ENCODE measurements at regions not wholly inside any gene's neighbourhood (a gene's known extent, or its start where the extent isn't known, plus 50 kb on each side); places are given as distances from the start of the nearest gene placed in this dataset.
A peak's percentile ranks its signal among the peaks of the same experiment; 100 is the strongest.
"Not testable (repeated sequence)": the region's sequence is repeated elsewhere in the genome, so short reads cannot be mapped to it uniquely, and the experiment has no call there.

DNA sequence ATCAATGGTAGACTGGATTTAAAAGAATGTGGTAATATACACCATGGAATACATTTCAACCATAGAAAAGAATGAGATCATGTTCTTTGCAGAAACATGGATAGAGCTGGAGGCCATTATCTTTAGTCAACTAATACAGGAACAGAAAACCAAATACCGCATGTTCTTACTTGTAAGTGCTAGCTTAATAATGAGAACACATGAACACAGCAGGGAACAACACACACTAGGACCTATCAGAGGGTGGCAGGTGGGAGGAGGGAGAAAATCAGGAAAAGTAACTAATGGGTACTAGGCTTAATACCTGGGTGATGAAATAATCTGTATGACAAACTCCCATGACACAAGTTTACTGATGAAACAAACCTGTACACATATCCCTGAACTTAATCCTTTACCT, 1435.2 kb downstream of the REEP3 start:
- DNase-seq, result no peak

GRCh38 chr10:64959116-64959515, 1437.9 kb downstream of the REEP3 start:
- DNase-seq, result no peak

GRCh38 chr10:64959883-64960282, 1438.7 kb downstream of the REEP3 start:
- DNase-seq, result no peak

- no peak for DNase-seq
Observed at GRCh38 chr10:64973391-64973790, 1452.2 kb downstream of the REEP3 start.

GRCh38 chr10:64976150-64976549, 1454.9 kb downstream of the REEP3 start:
- no peak for DNase-seq

DNA sequence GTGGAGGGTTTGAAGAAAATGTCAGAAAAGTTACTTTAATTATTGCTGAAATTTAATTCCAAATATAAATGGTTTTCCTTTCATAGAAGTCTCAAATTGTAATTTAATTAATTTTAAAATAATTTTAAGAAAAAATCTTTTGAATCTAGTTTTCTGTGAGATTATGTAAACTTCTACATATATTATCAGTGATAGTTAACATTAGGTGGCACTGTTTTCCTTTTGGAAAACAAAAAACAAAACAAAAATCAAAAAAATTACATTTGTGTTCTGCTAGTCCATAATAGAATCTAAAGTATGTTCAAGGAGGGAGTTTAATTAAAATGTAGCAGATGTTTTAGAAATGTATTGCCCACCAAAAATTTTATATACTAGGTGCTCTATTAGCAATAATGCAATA, 1456.7 kb downstream of the REEP3 start:
- DNase-seq, result no peak

DNA sequence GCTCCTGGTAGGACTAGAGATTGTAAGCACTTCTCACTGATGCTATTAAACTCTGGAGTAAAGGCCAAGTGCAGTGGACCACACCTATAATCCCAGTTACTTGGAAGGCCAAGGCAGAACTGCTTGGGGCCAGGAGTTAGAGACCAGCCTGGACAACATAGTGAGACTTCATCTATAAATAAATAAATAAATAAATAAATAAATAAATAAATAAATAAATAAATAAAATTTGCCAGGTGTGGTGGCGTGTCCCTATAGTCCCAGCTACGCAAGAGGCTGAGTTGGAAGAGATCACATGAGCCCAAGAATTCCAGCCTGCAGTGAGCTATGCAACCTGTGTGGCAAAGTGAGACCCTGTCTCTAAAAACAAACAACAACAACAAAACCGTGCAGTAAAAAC, 1475.7 kb downstream of the REEP3 start:
- DNase-seq, result no peak

DNA sequence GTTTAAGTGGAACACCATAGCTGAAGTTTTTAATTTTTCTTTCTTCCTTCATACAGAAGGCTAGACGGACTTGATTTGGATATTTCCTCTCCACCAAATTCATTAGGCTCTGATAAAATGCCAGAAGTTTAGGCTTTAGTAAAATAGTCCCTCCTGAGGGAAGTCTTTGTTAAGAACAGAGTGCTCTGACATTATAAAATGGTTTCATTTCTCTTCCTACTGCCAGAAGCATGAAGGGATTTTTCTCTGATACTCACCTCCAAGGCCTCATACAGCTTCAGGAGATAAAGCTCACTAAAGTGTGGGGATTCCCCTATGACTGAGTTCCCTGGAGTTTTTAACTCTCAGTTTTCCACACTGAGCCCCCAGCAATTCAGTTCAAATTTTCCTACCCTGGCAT, 1489.6 kb downstream of the REEP3 start:
- DNase-seq, result no peak

- no peak for DNase-seq
Observed at GRCh38 chr10:65017523-65017922, 1496.3 kb downstream of the REEP3 start.

DNA sequence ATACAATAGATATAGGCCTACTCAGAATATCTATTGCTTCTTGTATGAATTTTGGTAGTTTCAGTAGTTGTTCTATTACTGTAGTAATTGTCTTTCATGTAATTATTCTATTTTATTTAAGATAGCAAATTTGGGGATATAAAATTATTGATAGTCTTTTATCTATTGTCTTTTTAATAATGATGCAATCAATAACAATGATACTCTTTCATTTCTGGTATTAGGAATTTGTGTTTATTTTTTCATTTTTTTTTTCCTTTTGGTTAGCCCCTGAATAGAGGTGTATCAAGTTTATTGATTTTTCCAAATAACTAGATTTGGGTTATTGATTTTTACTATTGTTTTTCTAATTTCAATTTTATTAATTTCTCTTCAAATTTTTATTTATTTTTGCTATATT, 1503.7 kb downstream of the REEP3 start:
- no peak for DNase-seq

DNA sequence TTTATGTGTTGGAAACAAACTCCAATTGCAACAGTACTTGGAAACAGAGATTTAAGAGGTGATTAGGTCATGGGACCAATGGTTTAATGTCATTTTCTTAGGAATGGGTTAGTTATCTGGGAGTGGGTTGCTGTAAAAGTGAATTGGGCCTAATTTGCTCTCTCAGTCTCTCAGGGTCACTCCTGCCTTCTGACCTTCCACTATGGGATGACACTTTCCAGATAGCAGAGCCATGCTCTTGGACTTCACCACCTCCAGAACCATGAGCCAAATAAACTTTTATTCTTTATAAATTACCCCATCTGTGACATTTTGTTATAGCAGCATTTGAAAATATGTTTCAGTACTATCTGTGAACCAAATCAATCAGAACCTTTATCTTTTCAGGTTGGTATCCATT, 1509.1 kb downstream of the REEP3 start:
- no peak for DNase-seq

- no peak for DNase-seq
Observed at GRCh38 chr10:65032867-65033769, 1511.9 kb downstream of the REEP3 start.

DNA sequence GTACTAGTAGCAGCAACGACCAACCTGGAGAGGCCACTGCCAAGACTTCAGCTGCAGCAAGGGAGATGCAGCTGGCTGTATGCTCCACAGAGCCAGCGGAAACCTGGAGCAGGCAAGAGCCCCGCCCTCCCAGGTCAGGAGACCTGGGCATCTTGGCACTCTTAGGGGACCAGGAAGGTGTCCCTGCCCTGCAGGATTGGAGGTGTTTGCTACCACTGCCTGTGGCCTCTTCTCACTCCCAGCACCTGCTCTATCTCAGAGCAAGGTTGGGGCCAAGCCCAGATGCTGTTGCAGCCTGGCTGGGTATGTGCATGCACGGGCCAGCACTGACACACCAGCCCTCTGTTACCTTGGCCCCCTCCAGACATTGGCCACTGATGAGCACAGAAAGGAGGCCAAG, 1512.8 kb downstream of the REEP3 start:
- DNase-seq, result no peak

DNA sequence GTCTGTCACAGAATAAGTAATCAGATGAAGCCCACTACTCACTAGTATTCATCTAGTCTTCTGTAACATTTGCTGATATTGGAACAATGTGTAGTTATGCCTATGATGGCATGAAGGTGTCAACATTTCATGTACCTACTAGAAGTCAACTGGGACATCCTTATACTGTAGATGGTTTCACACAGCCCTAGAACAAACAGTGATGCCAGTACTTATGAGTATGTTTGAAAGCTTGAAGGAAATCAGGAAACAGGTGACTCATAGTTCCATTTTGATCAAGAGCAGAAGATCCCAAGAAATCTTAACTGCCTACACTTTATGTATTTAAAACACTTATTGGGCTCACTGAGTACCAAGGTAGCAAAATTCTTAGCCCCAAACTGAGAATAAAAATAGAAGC, 1519.6 kb downstream of the REEP3 start:
- peak in 1 of 58 donors; percentile 3 for DNase-seq

- no peak for DNase-seq
Observed at GRCh38 chr10:65041307-65041706, 1520.1 kb downstream of the REEP3 start.

- no peak for DNase-seq
Observed at GRCh38 chr10:65042496-65042895, 1521.3 kb downstream of the REEP3 start.

DNA sequence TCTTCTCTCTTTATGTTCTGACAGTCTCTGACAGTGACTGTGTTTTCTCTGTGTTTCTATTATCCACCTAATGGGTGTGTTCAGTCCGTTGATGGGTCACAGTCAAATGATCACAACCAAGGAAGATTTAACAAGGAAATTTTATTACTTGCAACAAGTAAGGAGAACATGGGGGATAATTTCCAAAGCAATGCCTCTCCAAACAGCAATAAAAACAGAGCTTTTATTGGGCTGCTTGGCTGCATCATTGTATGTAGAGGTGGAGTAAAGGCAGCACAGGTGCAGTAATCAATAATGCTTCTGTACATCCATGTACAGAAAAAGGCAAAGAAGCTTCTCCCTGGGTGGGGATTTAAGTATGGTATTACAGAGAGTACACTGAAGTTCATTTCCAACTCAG, 1525.6 kb downstream of the REEP3 start:
- no peak for DNase-seq

GRCh38 chr10:65052111-65052510, 1530.9 kb downstream of the REEP3 start:
- DNase-seq, result not testable (repeated sequence)

- DNase-seq, result not testable (repeated sequence)
Observed at GRCh38 chr10:65053397-65053796, 1532.2 kb downstream of the REEP3 start.

DNA sequence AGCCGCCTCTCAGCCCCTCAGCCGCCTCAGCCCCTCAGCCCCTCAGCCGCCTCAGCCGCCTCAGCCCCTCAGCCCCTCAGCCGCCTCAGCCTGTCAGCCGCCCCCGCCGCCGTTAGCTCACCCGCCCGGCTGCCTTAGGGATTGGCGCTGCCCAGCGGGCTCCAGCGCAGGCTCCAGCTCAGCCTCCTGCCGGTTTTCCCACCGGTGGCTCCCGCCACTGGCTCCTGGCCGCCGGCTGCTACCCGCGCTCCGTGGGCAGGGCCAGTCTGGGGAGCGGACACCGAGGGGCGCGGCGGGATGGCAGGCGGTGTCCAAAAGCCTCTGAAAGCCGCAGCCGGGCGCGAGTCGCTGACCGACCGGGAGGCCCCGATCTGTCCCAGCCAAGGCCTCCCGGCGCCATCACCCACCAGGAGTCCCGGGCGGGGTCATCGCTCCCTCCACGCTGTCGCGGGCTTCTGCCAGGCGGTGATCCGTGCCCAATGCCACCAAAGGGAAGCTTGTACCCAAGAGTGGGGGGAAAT, 1532.7 kb downstream of the REEP3 start:
- not testable (repeated sequence) for DNase-seq

GRCh38 chr10:65054701-65055100, 1533.5 kb downstream of the REEP3 start:
- DNase-seq, result not testable (repeated sequence)

GRCh38 chr10:65065278-65065677, 1544.1 kb downstream of the REEP3 start:
- no peak for DNase-seq

DNA sequence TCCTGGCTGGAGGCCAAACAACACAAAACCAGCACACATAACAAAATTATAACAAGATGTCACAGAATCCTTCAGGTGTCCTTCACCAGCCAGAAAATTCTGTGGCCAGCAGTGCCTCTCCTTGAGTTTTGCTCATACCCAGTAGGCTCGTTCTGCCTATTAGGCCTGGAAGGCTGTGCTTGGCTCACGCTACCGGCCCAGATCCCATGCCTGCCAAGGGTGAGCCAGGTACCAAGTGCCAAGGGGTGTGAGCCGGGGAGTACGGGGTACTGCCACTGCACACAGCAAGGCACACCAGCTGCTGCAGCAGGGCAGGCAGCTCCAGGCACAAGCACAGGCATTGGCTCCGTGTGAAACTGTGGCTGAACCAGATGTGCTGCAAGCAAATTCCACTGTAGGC, 1562.0 kb downstream of the REEP3 start:
- DNase-seq, result no peak

Data from anterior cingulate cortex (tissue), 58 donors.